IMR-90 (cell line): ENCODE measurements at regions not wholly inside any gene's neighbourhood (a gene's known extent, or its start where the extent isn't known, plus 50 kb on each side); places are given as distances from the start of the nearest gene placed in this dataset.

Experiments
- ATAC-seq: fragments of 200-7000 bp; cut with Tn5 transposase; 2 replicates; pipeline ENCODE4 v1.9.1; 2020; ENCODE audit warnings: low read depth, mild to moderate bottlenecking, moderate library complexity
- BruUV-seq: library from RNA; stranded (reverse); fragments of 400-500 nt; replicated peaks from 2 replicates; lab custom pipeline; 2021; lab: Mats Ljungman, UMichigan
- CTCF ChIA-PET: fragments of 300-600 bp; formaldehyde crosslinking; extraction: SDS; loops from one replicate; lab custom pipeline; 2021; ENCODE audit warnings: antibody characterized with exemption; lab: Yijun Ruan, JAX
- POLR2A ChIA-PET: fragments of 300-600 bp; sonication (Branson Sonifier 250); formaldehyde crosslinking; loops from one replicate; lab custom pipeline; 2022; ENCODE audit warnings: antibody characterized with exemption; ENCODE audit not compliant: unreplicated experiment; lab: Charles Lee
- DNase-seq: peaks from one replicate; pipeline ENCODE4 v3.0.0; 2013
- H2AFZ ChIP-seq: replicated peaks from 2 replicates; pipeline ENCODE3; 2013; ENCODE audit warnings: low read length, mild to moderate bottlenecking; ENCODE audit not compliant: poor library complexity
- H2AK5ac ChIP-seq: 2 replicates; pipeline ENCODE4 v1.6.1; 2013; ENCODE audit warnings: low read depth, low read length, inconsistent platforms
- H2AK9ac ChIP-seq: replicated peaks from 2 replicates; pipeline ENCODE3; 2013; ENCODE audit warnings: mild to moderate bottlenecking, low read depth, low read length, moderate library complexity; ENCODE audit not compliant: poor library complexity
- H2BK120ac ChIP-seq: 2 replicates; pipeline ENCODE4 v1.6.1; 2013; ENCODE audit warnings: low read depth, low read length, inconsistent platforms
- H2BK15ac ChIP-seq: 3 replicates; pipeline ENCODE4 v1.6.1; 2013; ENCODE audit warnings: low read depth, low read length, inconsistent platforms
- H2BK20ac ChIP-seq: 2 replicates; pipeline ENCODE4 v1.6.1; 2013; ENCODE audit warnings: low read depth, mild to moderate bottlenecking, inconsistent platforms, low read length, moderate library complexity
- H2BK5ac ChIP-seq: 2 replicates; pipeline ENCODE4 v1.6.1; 2013; ENCODE audit warnings: mild to moderate bottlenecking, low read depth, low read length, inconsistent platforms; ENCODE audit not compliant: poor library complexity, severe bottlenecking
- H3K14ac ChIP-seq: replicated peaks from 2 replicates; pipeline ENCODE4 v1.6.1; 2013; ENCODE audit warnings: low read depth, low read length, inconsistent platforms
- H3K18ac ChIP-seq: 2 replicates; pipeline ENCODE4 v1.6.1; 2013; ENCODE audit warnings: low read depth, low read length, control low read depth
- H3K23ac ChIP-seq: 2 replicates; pipeline ENCODE4 v1.6.1; 2013; ENCODE audit warnings: low read depth, low read length, inconsistent platforms
- H3K27ac ChIP-seq: 2 replicates; pipeline ENCODE4 v1.5.1; 2013; ENCODE audit warnings: mild to moderate bottlenecking, control low read depth, low read length; ENCODE audit not compliant: insufficient read depth
- H3K27me3 ChIP-seq: 2 replicates; pipeline ENCODE4 v1.6.1; 2013; ENCODE audit warnings: low read length; ENCODE audit not compliant: control insufficient read depth, insufficient read depth
- H3K36me3 ChIP-seq: 2 replicates; pipeline ENCODE4 v1.6.1; 2013; ENCODE audit warnings: low read length, mixed read lengths; ENCODE audit not compliant: control insufficient read depth, insufficient read depth
- H3K4ac ChIP-seq: 2 replicates; pipeline ENCODE4 v1.6.1; 2013; ENCODE audit warnings: low read depth, low read length, inconsistent platforms
- H3K4me1 ChIP-seq: 2 replicates; pipeline ENCODE4 v1.6.1; 2013; ENCODE audit warnings: low read length, mixed read lengths; ENCODE audit not compliant: control insufficient read depth, insufficient read depth
- H3K4me2 ChIP-seq: 2 replicates; pipeline ENCODE4 v1.6.1; 2013; ENCODE audit warnings: low read depth, mild to moderate bottlenecking, control low read depth, low read length, moderate library complexity
- H3K4me3 ChIP-seq: 2 replicates; pipeline ENCODE4 v1.5.1; 2013; ENCODE audit warnings: low read depth, mild to moderate bottlenecking, control low read depth, low read length, moderate library complexity; ENCODE audit not compliant: insufficient read depth
- H3K56ac ChIP-seq: 2 replicates; pipeline ENCODE4 v1.6.1; 2013; ENCODE audit warnings: low read length, inconsistent platforms; ENCODE audit not compliant: insufficient read depth; ENCODE audit errors: extremely low read depth
- H3K79me1 ChIP-seq, 2 experiments: 2 replicates each; pipeline ENCODE4 v1.6.1; 2013; ENCODE audit warnings: low read length in 2 of 2, inconsistent platforms in 1 of 2, low read depth in 1 of 2
- H3K9ac ChIP-seq: 2 replicates; pipeline ENCODE4 v1.6.1; 2013; ENCODE audit warnings: low read depth, low read length, control low read depth
- H3K9me1 ChIP-seq: 2 replicates; pipeline ENCODE4 v1.6.1; 2013; ENCODE audit warnings: low read length, inconsistent platforms; ENCODE audit not compliant: insufficient read depth
- H3K9me3 ChIP-seq: 2 replicates; pipeline ENCODE4 v1.6.1; 2013; ENCODE audit warnings: low read length; ENCODE audit not compliant: control insufficient read depth, insufficient read depth
- H4K20me1 ChIP-seq: 2 replicates; pipeline ENCODE4 v1.6.1; 2013; ENCODE audit warnings: low read length, inconsistent platforms; ENCODE audit not compliant: insufficient read depth
- H4K5ac ChIP-seq: 2 replicates; pipeline ENCODE4 v1.6.1; 2013; ENCODE audit warnings: mild to moderate bottlenecking, low read depth, low read length, control low read depth
- H4K8ac ChIP-seq, 2 experiments: 2 replicates each; pipeline ENCODE4 v1.6.1; 2013; ENCODE audit warnings: low read depth in 2 of 2, low read length in 2 of 2, control low read depth in 1 of 2, inconsistent platforms in 1 of 2
- H4K91ac ChIP-seq: 2 replicates; pipeline ENCODE4 v1.6.1; 2013; ENCODE audit warnings: low read depth, low read length, inconsistent platforms; ENCODE audit not compliant: insufficient read depth
- BHLHE40 ChIP-seq: fragments of 150-350 bp; IDR thresholded peaks from 2 replicates; pipeline ENCODE4 v1.6.1; 2016; ENCODE audit warnings: mild to moderate bottlenecking, low read depth, low read length
- CEBPB ChIP-seq: IDR thresholded peaks from 2 replicates; pipeline ENCODE4 v1.6.1; 2012; ENCODE audit warnings: low read depth, low read length, improper control_type of control experiment
- CHD1 ChIP-seq: IDR thresholded peaks from 2 replicates; pipeline ENCODE4 v1.6.1; 2012; ENCODE audit warnings: low read depth, low read length, improper control_type of control experiment
- FOS ChIP-seq: fragments of 150-350 bp; IDR thresholded peaks from 2 replicates; pipeline ENCODE4 v1.6.1; 2016; ENCODE audit warnings: low read depth, low read length
- MAFK ChIP-seq: IDR thresholded peaks from 2 replicates; pipeline ENCODE4 v1.6.1; 2012; ENCODE audit warnings: low read depth, low read length, improper control_type of control experiment
- MAZ ChIP-seq: IDR thresholded peaks from 2 replicates; pipeline ENCODE4 v1.6.1; 2012; ENCODE audit warnings: low read depth, mild to moderate bottlenecking, low read length, improper control_type of control experiment, moderate library complexity, borderline replicate concordance
- MXI1 ChIP-seq: IDR thresholded peaks from 2 replicates; pipeline ENCODE4 v1.6.1; 2012; ENCODE audit warnings: low read depth, mild to moderate bottlenecking, low read length, moderate library complexity, borderline replicate concordance
- NFE2L2 ChIP-seq: fragments of 150-350 bp; IDR thresholded peaks from 2 replicates; pipeline ENCODE4 v1.6.1; 2016; ENCODE audit warnings: low read depth, mild to moderate bottlenecking, low read length
- POLR2A ChIP-seq: IDR thresholded peaks from 2 replicates; pipeline ENCODE4 v1.6.1; 2012; ENCODE audit warnings: mild to moderate bottlenecking, low read depth, low read length
- RAD21 ChIP-seq: IDR thresholded peaks from 2 replicates; pipeline ENCODE4 v1.6.1; 2012; ENCODE audit warnings: low read length, improper control_type of control experiment
- RCOR1 ChIP-seq: IDR thresholded peaks from 2 replicates; pipeline ENCODE4 v1.6.1; 2012; ENCODE audit warnings: mild to moderate bottlenecking, low read length, improper control_type of control experiment; ENCODE audit not compliant: insufficient replicate concordance
- RFX5 ChIP-seq: IDR thresholded peaks from 2 replicates; pipeline ENCODE4 v1.8.0; 2012; ENCODE audit warnings: low read depth, mild to moderate bottlenecking, low read length, moderate library complexity
- SMC3 ChIP-seq: fragments of 150-350 bp; IDR thresholded peaks from 2 replicates; pipeline ENCODE4 v1.6.1; 2016; ENCODE audit warnings: low read depth, mild to moderate bottlenecking, antibody characterized with exemption, low read length, moderate library complexity
- dilution Hi-C: fragments of 300-500 bp; cut with HindIII; formaldehyde crosslinking; loops from one replicate; pipeline ENCODE4 v1.14.3; 2018; ENCODE audit warnings: low sequenced_read_pairs; ENCODE audit not compliant: unreplicated experiment
- in situ Hi-C: fragments of 300-500 bp; cut with MboI; formaldehyde crosslinking; loops from 3 replicates; pipeline ENCODE4 v1.14.3; 2019; ENCODE audit warnings: low sequenced_read_pairs, inconsistent platforms, mixed read lengths
- intact Hi-C: fragments of 100-400 bp; cut with micrococcal nuclease; formaldehyde crosslinking; loops from 2 replicates; pipeline ENCODE4 v1.10.0; 2022
- TF ChIP-seq, protein P1 (sequence below): conservative IDR thresholded peaks from 2 replicates; pipeline ENCODE4 v1.5.1; 2012; ENCODE audit warnings: mild to moderate bottlenecking, low read depth, low read length, improper control_type of control experiment
- TF ChIP-seq, protein P2 (sequence below): fragments of 150-350 bp; IDR thresholded peaks from 2 replicates; pipeline ENCODE4 v1.6.1; 2016; ENCODE audit warnings: low read depth, mild to moderate bottlenecking, low read length, moderate library complexity, borderline replicate concordance
- TF ChIP-seq, protein P3 (sequence below): fragments of 150-350 bp; IDR thresholded peaks from 2 replicates; pipeline ENCODE4 v1.6.1; 2017; ENCODE audit warnings: mild to moderate bottlenecking, antibody characterized with exemption, low read length, low read depth

DNA sequence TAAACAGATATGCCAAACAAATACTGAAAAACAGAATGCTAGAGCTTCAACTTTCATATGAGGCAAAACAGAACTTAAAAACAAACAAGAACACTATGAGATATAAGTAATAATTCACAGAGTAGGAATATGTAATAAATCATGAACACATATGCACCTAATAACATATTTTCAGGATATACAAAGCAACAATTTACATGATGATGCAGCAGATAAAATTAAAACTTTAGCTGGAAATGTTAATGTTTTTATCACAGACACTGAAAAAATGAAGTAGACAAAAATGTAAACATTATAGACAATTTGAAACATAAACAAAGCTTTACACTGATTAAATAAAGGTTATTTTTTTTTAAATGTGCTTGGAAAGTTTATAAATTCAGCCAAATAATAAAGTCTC, 443.1 kb upstream of the NFIA start:
- Histone ChIP-seq H3K4me3 (no peak overlapping the region), H3K4me2 (no peak overlapping the region), H2AFZ (no peak overlapping the region), H3K4ac (no peak overlapping the region), H2AK9ac (no peak overlapping the region), H3K18ac (no peak overlapping the region), H3K14ac (no peak overlapping the region), H2AK5ac (no peak overlapping the region), H3K36me3 (no peaks in the 10 kb centered on the region), H4K5ac (no peak overlapping the region), H2BK5ac (no peak overlapping the region), H4K20me1 (no peaks in the 10 kb centered on the region), H3K9me3 (peaks cover 7% of the 10 kb centered on the region), H4K8ac (no peak overlapping the region), H4K91ac (no peak overlapping the region), H3K27ac (no peak overlapping the region), H3K27me3 (no peaks in the 10 kb centered on the region), H2BK120ac (no peak overlapping the region), H3K56ac (no peak overlapping the region), H3K23ac (no peak overlapping the region), H3K9ac (no peak overlapping the region), H3K79me1 (no peaks in the 10 kb centered on the region), H2BK20ac (no peak overlapping the region), H3K9me1 (no peaks in the 10 kb centered on the region), H2BK15ac (no peak overlapping the region), H3K4me1 (no peaks in the 10 kb centered on the region)
- no TSS peak for BruUV-seq
- CTCF ChIA-PET: interaction anchor here (0.7 kb wide), 1 partner anchor 803 kb away, joined by 3 read pairs; no protein-coding TSS in a partner anchor
- ATAC-seq: no peak
- DNase-seq: no peak
- POLR2A ChIA-PET: interaction anchor here (0.6 kb wide), 1 partner anchor 779 kb away, joined by 4 read pairs; no protein-coding TSS in a partner anchor
- intact Hi-C loops: no loop called here
- TF ChIP-seq RCOR1 (no peak), MXI1 (no peak), RFX5 (no peak), MAFK (no peak), CEBPB (no peak), NFE2L2 (no peak), CHD1 (no peak), RAD21 (no peak), FOS (no peak), SMC3 (no peak), POLR2A (no peak), MAZ (no peak), BHLHE40 (no peak)
- TF ChIP-seq, protein P1, sequence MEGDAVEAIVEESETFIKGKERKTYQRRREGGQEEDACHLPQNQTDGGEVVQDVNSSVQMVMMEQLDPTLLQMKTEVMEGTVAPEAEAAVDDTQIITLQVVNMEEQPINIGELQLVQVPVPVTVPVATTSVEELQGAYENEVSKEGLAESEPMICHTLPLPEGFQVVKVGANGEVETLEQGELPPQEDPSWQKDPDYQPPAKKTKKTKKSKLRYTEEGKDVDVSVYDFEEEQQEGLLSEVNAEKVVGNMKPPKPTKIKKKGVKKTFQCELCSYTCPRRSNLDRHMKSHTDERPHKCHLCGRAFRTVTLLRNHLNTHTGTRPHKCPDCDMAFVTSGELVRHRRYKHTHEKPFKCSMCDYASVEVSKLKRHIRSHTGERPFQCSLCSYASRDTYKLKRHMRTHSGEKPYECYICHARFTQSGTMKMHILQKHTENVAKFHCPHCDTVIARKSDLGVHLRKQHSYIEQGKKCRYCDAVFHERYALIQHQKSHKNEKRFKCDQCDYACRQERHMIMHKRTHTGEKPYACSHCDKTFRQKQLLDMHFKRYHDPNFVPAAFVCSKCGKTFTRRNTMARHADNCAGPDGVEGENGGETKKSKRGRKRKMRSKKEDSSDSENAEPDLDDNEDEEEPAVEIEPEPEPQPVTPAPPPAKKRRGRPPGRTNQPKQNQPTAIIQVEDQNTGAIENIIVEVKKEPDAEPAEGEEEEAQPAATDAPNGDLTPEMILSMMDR: no peak
- TF ChIP-seq, protein P2, sequence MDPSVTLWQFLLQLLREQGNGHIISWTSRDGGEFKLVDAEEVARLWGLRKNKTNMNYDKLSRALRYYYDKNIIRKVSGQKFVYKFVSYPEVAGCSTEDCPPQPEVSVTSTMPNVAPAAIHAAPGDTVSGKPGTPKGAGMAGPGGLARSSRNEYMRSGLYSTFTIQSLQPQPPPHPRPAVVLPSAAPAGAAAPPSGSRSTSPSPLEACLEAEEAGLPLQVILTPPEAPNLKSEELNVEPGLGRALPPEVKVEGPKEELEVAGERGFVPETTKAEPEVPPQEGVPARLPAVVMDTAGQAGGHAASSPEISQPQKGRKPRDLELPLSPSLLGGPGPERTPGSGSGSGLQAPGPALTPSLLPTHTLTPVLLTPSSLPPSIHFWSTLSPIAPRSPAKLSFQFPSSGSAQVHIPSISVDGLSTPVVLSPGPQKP: no peak
- TF ChIP-seq, protein P3, sequence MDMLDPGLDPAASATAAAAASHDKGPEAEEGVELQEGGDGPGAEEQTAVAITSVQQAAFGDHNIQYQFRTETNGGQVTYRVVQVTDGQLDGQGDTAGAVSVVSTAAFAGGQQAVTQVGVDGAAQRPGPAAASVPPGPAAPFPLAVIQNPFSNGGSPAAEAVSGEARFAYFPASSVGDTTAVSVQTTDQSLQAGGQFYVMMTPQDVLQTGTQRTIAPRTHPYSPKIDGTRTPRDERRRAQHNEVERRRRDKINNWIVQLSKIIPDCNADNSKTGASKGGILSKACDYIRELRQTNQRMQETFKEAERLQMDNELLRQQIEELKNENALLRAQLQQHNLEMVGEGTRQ: no peak
- dilution Hi-C loops: no loop called here
- in situ Hi-C loops: no loop called here
